WI38 (cell line): ENCODE measurements at regions not wholly inside any gene's neighbourhood (a gene's known extent, or its start where the extent isn't known, plus 50 kb on each side); places are given as distances from the start of the nearest gene placed in this dataset.

Experiments used
- H3K4me3 ChIP-seq: 2 replicates; pipeline ENCODE4 v1.5.1; 2011; ENCODE audit warnings: low read depth, mild to moderate bottlenecking, control low read depth, low read length
- TF ChIP-seq, protein P1 (sequence below): IDR thresholded peaks from 2 replicates; pipeline ENCODE4 v1.5.1; 2012; ENCODE audit warnings: low read depth, mild to moderate bottlenecking, control low read depth, low read length

DNA sequence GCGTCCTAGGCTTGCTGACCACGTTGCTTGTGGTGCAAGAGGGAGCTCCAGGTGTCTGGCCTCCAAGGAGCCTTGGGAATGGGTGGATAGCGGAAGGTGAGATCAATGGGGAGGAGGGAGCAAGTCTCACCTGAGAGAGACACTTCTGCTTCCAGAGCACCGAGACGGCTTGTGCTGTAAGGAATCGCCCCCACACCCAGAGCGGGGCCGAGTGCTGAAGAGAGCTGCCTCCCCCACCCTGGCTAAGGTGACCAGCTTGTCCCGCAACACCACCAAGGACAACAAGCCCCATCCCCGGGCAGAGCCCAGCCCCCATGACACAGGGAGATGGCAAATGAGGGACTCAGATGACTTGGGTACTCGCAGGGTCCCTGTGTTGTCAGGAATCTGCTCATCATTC is 485.6 kb downstream of the NPHP4 start:
- TF ChIP-seq, protein P1, sequence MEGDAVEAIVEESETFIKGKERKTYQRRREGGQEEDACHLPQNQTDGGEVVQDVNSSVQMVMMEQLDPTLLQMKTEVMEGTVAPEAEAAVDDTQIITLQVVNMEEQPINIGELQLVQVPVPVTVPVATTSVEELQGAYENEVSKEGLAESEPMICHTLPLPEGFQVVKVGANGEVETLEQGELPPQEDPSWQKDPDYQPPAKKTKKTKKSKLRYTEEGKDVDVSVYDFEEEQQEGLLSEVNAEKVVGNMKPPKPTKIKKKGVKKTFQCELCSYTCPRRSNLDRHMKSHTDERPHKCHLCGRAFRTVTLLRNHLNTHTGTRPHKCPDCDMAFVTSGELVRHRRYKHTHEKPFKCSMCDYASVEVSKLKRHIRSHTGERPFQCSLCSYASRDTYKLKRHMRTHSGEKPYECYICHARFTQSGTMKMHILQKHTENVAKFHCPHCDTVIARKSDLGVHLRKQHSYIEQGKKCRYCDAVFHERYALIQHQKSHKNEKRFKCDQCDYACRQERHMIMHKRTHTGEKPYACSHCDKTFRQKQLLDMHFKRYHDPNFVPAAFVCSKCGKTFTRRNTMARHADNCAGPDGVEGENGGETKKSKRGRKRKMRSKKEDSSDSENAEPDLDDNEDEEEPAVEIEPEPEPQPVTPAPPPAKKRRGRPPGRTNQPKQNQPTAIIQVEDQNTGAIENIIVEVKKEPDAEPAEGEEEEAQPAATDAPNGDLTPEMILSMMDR: no peak
- H3K4me3 ChIP-seq: no peak overlapping the region

DNA sequence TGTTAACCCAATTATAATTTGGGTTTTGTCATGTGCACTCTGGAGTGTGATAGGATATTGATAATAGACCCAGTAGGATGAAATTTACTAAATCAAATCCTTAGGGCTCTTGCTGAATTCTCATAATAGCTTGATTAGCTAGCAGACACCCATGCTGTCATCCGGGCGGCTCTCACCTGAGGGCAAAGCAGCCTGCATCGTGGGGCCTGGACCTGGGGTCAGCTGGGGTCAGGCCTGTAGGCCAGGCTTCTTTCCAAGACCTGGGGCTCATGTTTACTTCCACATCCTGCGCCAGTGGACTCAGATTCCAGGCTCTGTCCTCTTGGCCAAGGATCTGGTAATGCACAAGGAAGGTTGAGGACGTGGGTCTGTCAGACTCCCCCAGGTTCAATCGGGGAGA is 486.3 kb downstream of the NPHP4 start:
- TF ChIP-seq, protein P1: no peak
- H3K4me3 ChIP-seq: no peak overlapping the region

DNA sequence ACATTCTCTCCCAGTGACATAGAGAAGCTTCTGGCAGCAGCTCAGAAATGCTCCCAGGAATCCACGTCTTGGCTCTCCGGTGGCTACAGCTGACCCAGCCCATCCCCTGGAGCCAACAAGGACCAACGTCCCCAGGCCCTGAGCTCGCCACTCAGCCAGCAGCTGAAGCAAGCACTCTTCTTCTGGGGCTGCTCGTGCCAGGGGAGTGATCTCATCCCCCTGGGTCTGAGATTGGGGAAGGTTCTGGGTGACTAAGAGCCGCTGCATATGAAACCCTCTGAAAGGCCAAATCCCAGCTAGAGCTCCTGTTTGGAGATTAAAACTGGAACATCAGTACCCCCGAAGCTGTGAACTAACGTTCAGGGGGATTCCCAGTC is 487.9 kb downstream of the NPHP4 start:
- H3K4me3 ChIP-seq: no peak overlapping the region
- TF ChIP-seq, protein P1: no peak

DNA sequence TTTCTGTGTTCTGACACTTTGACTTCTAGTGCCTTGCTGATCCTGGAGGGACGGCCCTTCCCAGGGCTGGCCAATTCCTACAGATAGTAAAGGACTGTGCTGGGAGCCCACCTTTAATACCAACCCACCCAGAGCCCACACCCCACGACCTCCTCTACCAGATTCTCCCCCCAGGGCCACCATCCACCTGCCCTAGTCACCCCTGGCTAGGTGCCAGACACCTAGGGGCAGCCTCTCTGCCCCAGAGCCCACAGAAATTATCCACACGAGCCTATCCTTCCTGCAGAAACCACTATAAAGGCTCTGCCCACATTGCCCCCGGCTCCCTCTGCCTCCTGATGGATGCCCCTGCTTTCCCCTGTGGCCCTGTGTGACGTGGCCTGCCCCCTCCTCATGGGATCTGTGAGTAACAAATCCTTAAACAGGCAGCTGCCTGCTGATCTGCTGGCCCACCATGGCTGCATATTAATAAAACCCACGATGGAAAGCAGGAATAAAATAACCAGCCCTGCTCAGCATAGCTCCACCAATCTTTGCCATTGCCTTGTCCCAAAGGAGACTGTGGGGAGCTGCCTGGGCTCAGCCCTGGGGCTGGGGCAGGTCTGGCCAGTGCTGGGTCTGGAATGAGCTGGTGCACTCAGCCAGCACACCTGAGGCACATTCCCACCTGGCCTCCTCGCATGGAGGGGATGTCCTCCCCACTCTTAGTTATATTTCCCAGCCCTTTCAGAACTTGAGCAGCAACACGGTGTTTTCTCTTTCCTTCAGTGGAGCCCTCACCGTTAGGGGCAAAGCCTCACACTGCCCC is 488.5 kb downstream of the NPHP4 start:
- H3K4me3 ChIP-seq: no peak overlapping the region
- TF ChIP-seq, protein P1: no peak

DNA sequence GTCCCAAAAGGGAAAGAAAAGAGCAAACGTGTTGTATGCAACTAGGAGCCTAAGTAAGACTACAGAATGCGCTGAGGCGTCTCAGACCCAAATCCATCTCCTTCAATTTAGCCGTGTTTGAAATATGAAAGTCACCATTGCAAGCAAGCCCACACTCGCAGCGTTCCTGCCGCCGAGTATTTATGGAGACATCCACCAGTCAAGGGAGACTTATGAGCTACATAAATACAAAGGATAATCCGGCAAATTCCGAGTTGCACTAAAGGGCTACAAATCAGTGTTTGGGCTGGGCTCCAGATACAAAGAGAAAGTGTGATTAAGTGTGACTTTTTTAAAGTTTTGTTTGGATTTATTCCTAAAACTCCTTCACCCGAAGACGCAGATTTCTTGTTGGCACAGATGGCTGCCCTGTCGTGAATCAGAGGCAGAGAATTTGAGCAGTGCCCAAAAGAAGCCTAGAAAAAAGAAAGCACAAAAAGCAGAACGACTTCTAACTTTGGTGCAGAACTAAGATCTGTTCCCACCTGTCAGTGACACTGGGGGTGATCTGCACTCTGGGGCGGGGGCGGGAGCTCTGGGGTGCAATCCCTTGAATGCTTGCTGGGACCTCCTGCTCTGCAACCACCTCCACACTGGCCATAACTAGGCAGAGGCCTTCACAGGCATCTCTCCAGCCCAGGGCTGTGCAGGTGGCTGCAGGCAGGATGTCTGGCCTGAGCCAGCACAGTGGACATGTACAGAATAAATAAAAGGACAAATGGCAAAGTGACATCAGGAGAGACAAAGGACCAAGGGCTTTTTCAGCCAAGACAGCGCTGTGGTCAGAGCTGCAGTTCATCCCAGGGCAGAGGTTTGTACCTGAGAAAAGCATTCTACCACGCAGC is 489.7 kb downstream of the NPHP4 start:
- TF ChIP-seq, protein P1: no peak

DNA sequence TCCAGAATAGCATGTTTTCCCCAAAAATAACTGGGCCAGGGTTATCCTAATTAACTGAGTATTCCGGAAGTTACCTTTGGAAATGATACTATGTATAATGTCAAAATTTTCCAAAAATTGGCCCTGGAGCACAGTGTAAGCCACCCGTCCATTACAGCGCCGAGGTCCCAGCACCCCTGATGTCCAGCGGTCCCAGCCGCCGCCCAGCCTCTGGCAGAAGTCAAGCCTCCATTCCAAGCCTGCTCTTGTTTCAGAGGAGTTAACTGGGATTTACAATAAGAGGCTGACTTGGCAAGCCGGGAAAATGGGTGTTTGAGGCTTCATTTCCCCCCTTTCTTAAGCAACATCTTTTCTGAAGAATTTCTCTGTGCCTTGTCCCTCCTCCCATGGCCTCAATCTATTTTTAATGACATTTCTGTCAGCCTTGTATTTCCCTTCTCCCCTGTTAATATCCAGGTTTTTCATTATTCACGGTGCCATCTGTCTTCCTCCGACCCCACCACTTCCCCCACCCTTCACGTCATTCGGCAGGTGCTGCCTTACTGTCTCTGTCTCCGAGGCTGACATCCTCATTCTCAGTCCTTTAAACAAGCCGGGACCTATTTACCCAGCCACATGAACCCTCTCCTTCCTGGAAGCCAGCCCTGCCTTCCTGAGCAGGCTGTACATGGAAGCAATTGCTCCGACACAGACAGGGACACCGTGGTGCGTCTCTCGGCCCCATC is 490.9 kb downstream of the NPHP4 start:
- TF ChIP-seq, protein P1: no peak

More for the DNA sequence above, 489.7 kb downstream of the NPHP4 start:
- H3K4me3 ChIP-seq: no peak overlapping the region

DNA sequence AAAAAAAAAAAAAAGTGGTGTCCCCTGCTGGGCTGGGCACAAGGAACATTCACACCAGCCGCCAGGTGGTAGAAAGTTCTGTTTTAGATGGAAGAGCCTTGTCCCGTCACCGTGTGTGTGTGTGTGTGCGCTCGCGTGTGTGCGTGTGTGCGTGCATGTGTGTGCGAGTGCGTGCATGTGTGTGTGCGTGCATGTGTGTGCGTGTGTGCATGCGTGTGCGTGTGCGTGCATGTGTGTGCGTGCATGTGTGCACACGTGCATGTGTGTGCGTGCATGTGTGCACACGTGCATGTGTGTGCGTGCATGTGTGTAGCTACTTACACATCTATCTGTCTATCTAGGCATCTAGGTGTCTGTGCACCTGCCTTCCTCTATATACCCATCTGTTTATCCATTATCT is 491.7 kb downstream of the NPHP4 start:
- no peak overlapping the region for H3K4me3 ChIP-seq
- TF ChIP-seq, protein P1: no peak

More for the DNA sequence above, 490.9 kb downstream of the NPHP4 start:
- no peak overlapping the region for H3K4me3 ChIP-seq
